ENCODE measurements at regions not wholly inside any gene's neighbourhood (a gene's known extent, or its start where the extent isn't known, plus 50 kb on each side); places are given as distances from the start of the nearest gene placed in this dataset.

GRCh38 chr2:105539331-105539730 lies 140.5 kb upstream of the FHL2 start:
- dilution Hi-C loops (cut with MboI; ENCODE audit: extremely low pct_ligation_motif_present, low sequenced_read_pairs), result no loop called here
- Histone ChIP-seq H4K20me1 (ENCODE audit: control insufficient read depth, extremely low read depth, insufficient read depth, low read length) (no peaks in the 10 kb centered on the region), H2AFZ (ENCODE audit: control insufficient read depth, low read length) (no peak overlapping the region), H3K9me1 (ENCODE audit: control insufficient read depth, extremely low read depth, insufficient read depth, low read length) (no peaks in the 10 kb centered on the region), H3K4me2 (ENCODE audit: control insufficient read depth, extremely low read depth, insufficient read depth, low read depth, low read length) (no peak overlapping the region), H3K27ac (ENCODE audit: control insufficient read depth, insufficient read depth, low read length) (no peak overlapping the region), H3K27me3 (ENCODE audit: control insufficient read depth, extremely low read depth, insufficient read depth, low read length) (no peaks in the 10 kb centered on the region), H3K9ac (ENCODE audit: control insufficient read depth, extremely low read depth, insufficient read depth, low read length) (no peak overlapping the region), H3K9me3 (ENCODE audit: control insufficient read depth, low read depth, low read length) (no peaks in the 10 kb centered on the region), H3K36me3 (ENCODE audit: control insufficient read depth in 2 of 2, extremely low read depth in 1 of 2, insufficient read depth in 2 of 2, low read length in 2 of 2) (no peaks in the 10 kb centered on the region), H3K4me3 (ENCODE audit: control insufficient read depth in 2 of 3, extremely low read depth in 1 of 3, insufficient read depth in 2 of 3, low read depth in 1 of 3, low read length in 3 of 3) (no peak overlapping the region), H3K79me2 (ENCODE audit: control insufficient read depth, insufficient read depth, low read length) (no peaks in the 10 kb centered on the region), H3K4me1 (ENCODE audit: control insufficient read depth, extremely low read depth, insufficient read depth, low read length) (peaks cover 39% of the 10 kb centered on the region)
- DNase-seq (ENCODE audit: low read depth, low spot score), result no peak
- TF ChIP-seq CTCF (optimal IDR thresholded peaks at IDR 0.05 in 1 of 3, IDR thresholded peaks at IDR 0.05 in 1 of 3, conservative IDR thresholded peaks at IDR 0.05 in 1 of 3; ENCODE audit: extremely low read depth in 1 of 3, insufficient read depth in 2 of 3, low read length in 3 of 3), result no peak
- no peak for FAIRE-seq

GRCh38 chr2:105538840-105539239 lies 140.0 kb upstream of the FHL2 start:
- H3K9ac ChIP-seq (ENCODE audit: control insufficient read depth, extremely low read depth, insufficient read depth, low read length), result no peak overlapping the region
- TF ChIP-seq EZH2 (IDR thresholded peaks at IDR 0.05; ENCODE audit: low read length), result no peak
- TF ChIP-seq CTCF (optimal IDR thresholded peaks at IDR 0.05 in 1 of 3, IDR thresholded peaks at IDR 0.05 in 1 of 3, conservative IDR thresholded peaks at IDR 0.05 in 1 of 3; ENCODE audit: extremely low read depth in 1 of 3, insufficient read depth in 2 of 3, low read length in 3 of 3), result no peak

More at GRCh38 chr2:105538840-105539239, 140.0 kb upstream of the FHL2 start:
- H3K4me3 ChIP-seq (ENCODE audit: control insufficient read depth in 2 of 3, extremely low read depth in 1 of 3, insufficient read depth in 2 of 3, low read depth in 1 of 3, low read length in 3 of 3), result no peak overlapping the region
- no peak for DNase-seq (ENCODE audit: low read depth, low spot score)
- peaks cover 39% of the 10 kb centered on the region for H3K4me1 ChIP-seq (ENCODE audit: control insufficient read depth, extremely low read depth, insufficient read depth, low read length)
- no peaks in the 10 kb centered on the region for H3K9me3 ChIP-seq (ENCODE audit: control insufficient read depth, low read depth, low read length)
- no peaks in the 10 kb centered on the region for H3K9me1 ChIP-seq (ENCODE audit: control insufficient read depth, extremely low read depth, insufficient read depth, low read length)
- H2AFZ ChIP-seq (ENCODE audit: control insufficient read depth, low read length), result no peak overlapping the region
- no peaks in the 10 kb centered on the region for H4K20me1 ChIP-seq (ENCODE audit: control insufficient read depth, extremely low read depth, insufficient read depth, low read length)
- no peaks in the 10 kb centered on the region for H3K27me3 ChIP-seq (ENCODE audit: control insufficient read depth, extremely low read depth, insufficient read depth, low read length)
- no peak for FAIRE-seq
- H3K79me2 ChIP-seq (ENCODE audit: control insufficient read depth, insufficient read depth, low read length), result no peaks in the 10 kb centered on the region
- dilution Hi-C loops (cut with MboI; ENCODE audit: extremely low pct_ligation_motif_present, low sequenced_read_pairs), result no loop called here
- no peak overlapping the region for H3K4me2 ChIP-seq (ENCODE audit: control insufficient read depth, extremely low read depth, insufficient read depth, low read depth, low read length)
- no peaks in the 10 kb centered on the region for H3K36me3 ChIP-seq (ENCODE audit: control insufficient read depth in 2 of 2, extremely low read depth in 1 of 2, insufficient read depth in 2 of 2, low read length in 2 of 2)
- H3K27ac ChIP-seq (ENCODE audit: control insufficient read depth, insufficient read depth, low read length), result no peak overlapping the region

Measured in keratinocyte (primary cell).